KMS-11 (cell line): ENCODE measurements at regions not wholly inside any gene's neighbourhood (a gene's known extent, or its start where the extent isn't known, plus 50 kb on each side); places are given as distances from the start of the nearest gene placed in this dataset.

Experiments used
- H2AFZ ChIP-seq: fragments of 200-600 bp; sonication (generic); 2 replicates; pipeline ENCODE4 v1.6.1; 2016; ENCODE audit warnings: antibody characterized with exemption, mixed run types, low read depth
- H3K27ac ChIP-seq: fragments of 200-600 bp; sonication (generic); 2 replicates; pipeline ENCODE4 v1.6.1; 2016; ENCODE audit warnings: mild to moderate bottlenecking, mixed run types
- H3K27me3 ChIP-seq: fragments of 200-600 bp; sonication (generic); 2 replicates; pipeline ENCODE4 v1.6.1; 2017; ENCODE audit warnings: mild to moderate bottlenecking, low read depth, mixed run types, moderate library complexity; ENCODE audit not compliant: insufficient read depth
- H3K36me3 ChIP-seq: fragments of 200-600 bp; sonication (generic); 2 replicates; pipeline ENCODE4 v1.6.1; 2017; ENCODE audit warnings: mild to moderate bottlenecking, mixed run types; ENCODE audit not compliant: insufficient read depth
- H3K4me1 ChIP-seq: fragments of 200-600 bp; sonication (generic); 2 replicates; pipeline ENCODE4 v1.6.1; 2016; ENCODE audit warnings: mild to moderate bottlenecking, low read depth, mixed run types; ENCODE audit not compliant: poor library complexity, severe bottlenecking
- H3K4me2 ChIP-seq: fragments of 200-600 bp; sonication (generic); 2 replicates; pipeline ENCODE4 v1.7.0; 2016; ENCODE audit warnings: mild to moderate bottlenecking, mixed run types
- H3K4me3 ChIP-seq: fragments of 200-600 bp; sonication (generic); IDR thresholded peaks from 2 replicates; pipeline ENCODE4 v1.6.1; 2017; ENCODE audit warnings: low read depth, low read length, mixed read lengths; ENCODE audit not compliant: insufficient read depth
- H3K79me2 ChIP-seq: fragments of 200-600 bp; sonication (generic); 2 replicates; pipeline ENCODE4 v1.6.1; 2016; ENCODE audit warnings: low read depth, mixed run types; ENCODE audit not compliant: insufficient read depth
- H3K9ac ChIP-seq: fragments of 200-600 bp; sonication (generic); 2 replicates; pipeline ENCODE4 v1.6.1; 2016; ENCODE audit warnings: mild to moderate bottlenecking, mixed run types
- H4K20me1 ChIP-seq: fragments of 200-600 bp; sonication (generic); 2 replicates; pipeline ENCODE4 v1.6.1; 2016; ENCODE audit warnings: mild to moderate bottlenecking, mixed run types; ENCODE audit not compliant: insufficient read depth
- TF ChIP-seq, protein P1 (sequence below): fragments of 200-600 bp; sonication (generic); conservative IDR thresholded peaks from 2 replicates; pipeline ENCODE4 v1.6.1; 2017; ENCODE audit warnings: low read depth, mild to moderate bottlenecking, antibody characterized with exemption, low read length, moderate library complexity, mixed read lengths

DNA sequence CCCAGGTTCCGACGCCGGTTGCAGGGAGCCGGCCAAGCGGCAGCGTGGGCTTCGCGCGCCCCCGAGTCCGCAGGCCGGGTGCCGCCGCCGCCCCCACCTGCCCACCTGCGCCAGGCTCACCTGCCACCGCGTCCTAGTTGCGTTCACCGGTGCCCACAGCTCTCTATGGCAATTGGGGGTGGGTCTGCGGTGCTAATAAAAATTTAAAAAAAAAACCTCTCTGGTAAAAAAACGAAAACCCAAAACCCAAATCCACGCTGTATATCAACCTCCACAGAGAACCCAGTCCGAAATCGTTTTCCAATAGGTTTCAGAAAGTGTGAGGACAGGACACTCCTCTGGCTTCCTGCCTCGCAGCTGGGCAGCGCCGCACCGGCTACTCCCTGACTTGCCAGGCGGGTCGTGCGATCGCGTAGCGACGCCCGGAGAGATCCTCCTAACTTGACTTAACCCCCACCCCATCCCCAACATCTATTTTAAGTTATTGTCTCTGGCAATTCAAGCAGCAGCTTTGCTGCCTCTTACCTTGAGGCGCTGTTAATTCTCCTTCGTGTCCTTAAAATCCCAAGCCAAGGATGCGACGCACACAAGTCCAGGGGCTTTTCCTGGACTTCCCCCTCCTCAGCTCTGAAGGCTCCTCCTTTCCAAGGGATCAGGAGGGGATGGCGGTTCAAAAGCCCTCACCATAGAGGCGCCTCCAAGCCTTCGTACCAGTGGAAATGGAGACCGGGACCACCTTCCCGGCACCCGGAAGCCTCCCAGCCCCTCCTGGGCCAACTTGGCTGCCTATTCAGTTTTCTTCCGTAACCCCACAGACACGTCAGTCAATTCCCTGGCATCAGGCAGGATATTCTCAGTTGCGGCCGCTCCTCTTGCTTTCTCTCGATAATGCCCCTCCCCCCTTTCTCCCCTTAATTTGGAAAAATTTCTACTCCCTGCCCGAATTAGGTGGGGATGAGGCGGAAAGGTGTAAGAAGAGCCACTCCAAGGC is 1639.4 kb upstream of the C9orf72 start:
- Histone ChIP-seq H3K4me3 (no peak overlapping the region), H3K79me2 (no peaks in the 10 kb centered on the region), H2AFZ (peak overlapping the region; percentile 86), H3K27ac (no peak overlapping the region), H3K4me2 (peak overlapping the region; percentile 98), H3K4me1 (peaks cover 7% of the 10 kb centered on the region), H3K9ac (peak overlapping the region; percentile 61; the same call in 1 of the 2 replicates), H4K20me1 (no peaks in the 10 kb centered on the region), H3K36me3 (no peaks in the 10 kb centered on the region), H3K27me3 (no peaks in the 10 kb centered on the region)
- TF ChIP-seq, protein P1, sequence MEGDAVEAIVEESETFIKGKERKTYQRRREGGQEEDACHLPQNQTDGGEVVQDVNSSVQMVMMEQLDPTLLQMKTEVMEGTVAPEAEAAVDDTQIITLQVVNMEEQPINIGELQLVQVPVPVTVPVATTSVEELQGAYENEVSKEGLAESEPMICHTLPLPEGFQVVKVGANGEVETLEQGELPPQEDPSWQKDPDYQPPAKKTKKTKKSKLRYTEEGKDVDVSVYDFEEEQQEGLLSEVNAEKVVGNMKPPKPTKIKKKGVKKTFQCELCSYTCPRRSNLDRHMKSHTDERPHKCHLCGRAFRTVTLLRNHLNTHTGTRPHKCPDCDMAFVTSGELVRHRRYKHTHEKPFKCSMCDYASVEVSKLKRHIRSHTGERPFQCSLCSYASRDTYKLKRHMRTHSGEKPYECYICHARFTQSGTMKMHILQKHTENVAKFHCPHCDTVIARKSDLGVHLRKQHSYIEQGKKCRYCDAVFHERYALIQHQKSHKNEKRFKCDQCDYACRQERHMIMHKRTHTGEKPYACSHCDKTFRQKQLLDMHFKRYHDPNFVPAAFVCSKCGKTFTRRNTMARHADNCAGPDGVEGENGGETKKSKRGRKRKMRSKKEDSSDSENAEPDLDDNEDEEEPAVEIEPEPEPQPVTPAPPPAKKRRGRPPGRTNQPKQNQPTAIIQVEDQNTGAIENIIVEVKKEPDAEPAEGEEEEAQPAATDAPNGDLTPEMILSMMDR: peak; percentile 66

DNA sequence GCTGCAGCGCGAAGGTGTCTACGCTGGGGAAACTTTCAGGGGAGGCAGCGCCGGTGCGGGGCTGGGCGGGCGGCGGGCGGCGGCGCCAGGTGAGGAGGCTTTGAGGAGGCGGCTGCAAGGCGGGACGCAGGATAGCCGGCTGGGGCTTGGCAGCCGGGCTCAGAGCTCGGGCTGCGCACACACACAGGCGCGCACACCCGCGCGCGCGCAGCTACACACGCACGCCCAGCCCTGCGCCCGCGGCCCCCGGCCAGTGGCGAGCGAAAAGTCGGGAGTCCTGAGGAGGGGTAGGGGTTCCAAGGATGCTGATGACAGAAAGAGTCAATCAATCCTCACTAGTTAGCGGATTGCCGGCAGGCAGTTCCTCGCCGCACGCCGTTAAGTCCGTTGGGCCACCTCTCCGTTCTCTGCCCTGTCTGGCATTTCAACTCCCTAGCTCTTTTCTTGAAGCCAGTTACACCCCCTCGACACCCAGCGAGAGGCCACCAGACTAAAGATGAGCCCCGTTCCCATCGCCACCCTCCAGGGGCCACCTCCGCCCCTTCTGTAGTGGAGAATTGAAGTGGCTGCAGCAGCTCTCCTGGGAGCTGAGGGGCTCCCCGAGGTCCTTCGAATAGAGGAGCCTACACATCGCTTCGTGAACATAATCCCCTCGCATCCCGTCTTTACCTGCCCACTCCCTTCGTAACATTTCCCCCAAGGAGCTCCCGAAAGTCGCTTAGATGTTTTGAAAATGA is 1640.3 kb upstream of the C9orf72 start, which contains the start of gene LINGO2:
Gene LINGO2, minus strand, starts transcription at position 185 of the 737 bp plus-strand sequence.
- Histone ChIP-seq H3K36me3 (no peaks in the 10 kb centered on the region), H3K27ac (no peak within 1 kb of the TSS), H3K4me2 (peak within 1 kb of the TSS; percentile 98), H3K79me2 (no peaks in the 10 kb centered on the region), H3K4me3 (no peak within 1 kb of the TSS), H2AFZ (peak within 1 kb of the TSS; percentile 86), H3K4me1 (peaks cover 7% of the 10 kb centered on the region), H3K27me3 (no peaks in the 10 kb centered on the region), H4K20me1 (no peaks in the 10 kb centered on the region), H3K9ac (peak within 1 kb of the TSS; percentile 61; the same call in 1 of the 2 replicates)
- TF ChIP-seq, protein P1: no peak

DNA sequence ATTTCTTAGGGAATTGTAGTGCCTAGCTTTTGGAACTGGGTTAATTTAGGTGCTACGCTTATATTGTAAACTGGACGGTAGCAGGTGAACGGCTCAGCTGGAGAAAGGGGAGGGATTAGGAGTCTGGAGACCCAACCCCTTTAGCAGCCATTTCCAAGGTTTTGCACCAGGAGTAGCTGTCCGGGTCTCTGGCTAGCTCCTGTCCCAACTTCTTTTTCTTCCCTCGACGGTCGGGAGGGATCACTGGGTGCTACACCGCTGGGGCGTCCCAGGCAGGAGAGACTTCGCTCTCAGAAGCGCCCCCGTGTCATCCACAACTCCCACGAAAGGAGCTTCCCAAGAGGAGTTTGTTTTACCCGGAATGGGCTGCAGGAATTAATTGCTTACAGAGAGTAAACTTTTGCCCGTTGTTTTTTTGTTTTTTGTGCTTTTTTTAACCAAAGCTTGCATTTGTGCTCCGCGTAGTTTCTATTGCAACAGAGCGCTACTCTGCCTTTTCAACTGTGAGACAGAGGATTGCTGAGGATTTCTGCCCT is 1640.9 kb upstream of the C9orf72 start:
- Histone ChIP-seq H3K4me2 (peak overlapping the region; percentile 98), H3K27ac (no peak overlapping the region), H2AFZ (peak overlapping the region; percentile 86), H3K9ac (no peak overlapping the region), H3K27me3 (no peaks in the 10 kb centered on the region), H4K20me1 (no peaks in the 10 kb centered on the region), H3K79me2 (no peaks in the 10 kb centered on the region), H3K4me3 (no peak overlapping the region), H3K4me1 (peaks cover 7% of the 10 kb centered on the region), H3K36me3 (no peaks in the 10 kb centered on the region)
- TF ChIP-seq, protein P1: no peak

DNA sequence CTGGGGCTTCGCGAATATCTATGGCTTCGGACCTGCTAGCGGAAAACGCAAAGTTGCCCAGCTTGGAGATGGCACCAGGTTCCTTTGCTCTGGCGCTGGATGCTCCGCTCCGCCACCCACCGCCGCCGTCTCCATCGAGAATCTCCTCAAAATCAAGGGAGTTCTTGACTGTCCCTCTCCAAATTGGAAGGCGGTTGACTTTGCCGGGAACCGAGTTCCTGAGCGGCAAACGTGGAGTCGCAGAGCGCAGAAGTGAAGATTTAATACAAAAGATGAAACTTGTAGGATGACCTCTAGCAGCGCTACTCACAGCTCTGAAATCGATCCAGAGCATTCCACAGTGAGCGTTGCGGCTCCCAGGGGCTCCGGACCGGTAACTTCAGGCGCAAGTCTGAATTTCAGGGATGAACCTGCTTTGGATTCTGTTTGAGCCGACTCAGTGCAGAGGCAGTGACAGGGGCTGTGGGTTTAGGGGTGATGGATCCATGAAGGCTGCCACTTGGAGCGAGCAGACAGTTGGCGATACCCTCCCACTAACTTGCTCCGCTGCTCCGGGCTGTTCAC is 1641.5 kb upstream of the C9orf72 start:
- no peaks in the 10 kb centered on the region for H4K20me1 ChIP-seq
- H3K79me2 ChIP-seq: no peaks in the 10 kb centered on the region
- H3K4me2 ChIP-seq: peak overlapping the region; percentile 98; the same call in 1 of the 2 replicates
- no peak overlapping the region for H3K27ac ChIP-seq
- peaks cover 7% of the 10 kb centered on the region for H3K4me1 ChIP-seq
- no peaks in the 10 kb centered on the region for H3K27me3 ChIP-seq
- H3K36me3 ChIP-seq: no peaks in the 10 kb centered on the region
- H3K4me3 ChIP-seq: no peak overlapping the region
- H2AFZ ChIP-seq: no peak overlapping the region
- no peak overlapping the region for H3K9ac ChIP-seq
- TF ChIP-seq, protein P1: no peak
